HepG2 (cell line): ENCODE measurements at regions not wholly inside any gene's neighbourhood (a gene's known extent, or its start where the extent isn't known, plus 50 kb on each side); places are given as distances from the start of the nearest gene placed in this dataset.

ENCODE experiments used
- ATAC-seq: fragments of 200-7000 bp; cut with Tn5 transposase; 3 replicates; pipeline ENCODE4 v1.9.1; 2020; ENCODE audit warnings: mild to moderate bottlenecking, moderate library complexity
- BruUV-seq: library from RNA; stranded (reverse); fragments of 400-500 nt; replicated peaks from 2 replicates; lab custom pipeline; 2021; lab: Mats Ljungman, UMichigan
- CTCF ChIA-PET: fragments of 300-600 bp; formaldehyde crosslinking; extraction: SDS; loops from one replicate; lab custom pipeline; 2021; ENCODE audit warnings: low total read pairs, inconsistent platforms, low intra/inter-chr PET ratio; lab: Yijun Ruan, JAX
- POLR2A ChIA-PET: fragments of 350-600 bp; sonication (Branson Sonifier 250); formaldehyde crosslinking; loops from one replicate; lab custom pipeline; 2020; ENCODE audit warnings: antibody characterized with exemption, inconsistent platforms; lab: Yijun Ruan, JAX
- DNase-seq: peaks from one replicate; pipeline ENCODE4 v3.0.0-alpha.2; 2015; ENCODE audit warnings: low spot score
- FAIRE-seq: peaks from 3 replicates; lab custom pipeline; 2011; peaks lifted over from hg19 to GRCh38; lab: Jason Lieb, UNC
- H2AFZ ChIP-seq: one replicate; pipeline ENCODE4 v1.6.1; 2011; ENCODE audit warnings: low read length, inconsistent platforms
- H3K27ac ChIP-seq: fragments of 300-600 bp; 3 replicates; pipeline ENCODE4 v1.8.0; 2011; ENCODE audit warnings: mixed run types, mild to moderate bottlenecking, mixed read lengths, low read length, inconsistent platforms; ENCODE audit not compliant: insufficient read depth; ENCODE audit errors: extremely low read length
- H3K27me3 ChIP-seq, 2 experiments: fragments of 200-600 bp in 1 of 2; 2 replicates in 1 of 2; 3 replicates in 1 of 2; pipeline versions ENCODE4 v1.6.0 to v1.8.0; 2011; ENCODE audit warnings: low read length in 2 of 2, mild to moderate bottlenecking in 2 of 2, moderate library complexity in 2 of 2, inconsistent platforms in 1 of 2; ENCODE audit not compliant: insufficient read depth in 2 of 2, control insufficient read depth in 1 of 2
- H3K36me3 ChIP-seq, 2 experiments: fragments of 200-600 bp in 1 of 2; replicated peaks in 1 of 2; 2 replicates in 1 of 2; 3 replicates in 1 of 2; pipeline versions ENCODE4 v1.5.1 to v1.8.0; 2011; ENCODE audit warnings: low read length in 2 of 2, inconsistent platforms in 1 of 2; ENCODE audit not compliant: insufficient read depth in 2 of 2, control insufficient read depth in 1 of 2
- H3K4me1 ChIP-seq: 2 replicates; pipeline ENCODE4 v1.5.1; 2012; ENCODE audit warnings: low read length, inconsistent platforms; ENCODE audit not compliant: insufficient read depth
- H3K4me2 ChIP-seq: 2 replicates; pipeline ENCODE4 v1.6.0; 2011; ENCODE audit warnings: low read depth, low read length, inconsistent platforms
- H3K4me3 ChIP-seq, 3 experiments: fragments of 200-600 bp in 1 of 3; sonication (generic), shearing (Covaris generic) in 1 of 3; replicated peaks in 1 of 3; 2 replicates each; pipeline ENCODE4 v1.5.1; 2011 to 2016; ENCODE audit warnings: low read length in 3 of 3, inconsistent platforms in 2 of 3, low read depth in 2 of 3, mild to moderate bottlenecking in 2 of 3, control low read depth in 1 of 3, mixed read lengths in 1 of 3; ENCODE audit not compliant: insufficient read depth in 1 of 3
- H3K79me2 ChIP-seq: one replicate; pipeline ENCODE4 v1.6.1; 2011; ENCODE audit warnings: low read length, inconsistent platforms; ENCODE audit not compliant: insufficient read depth
- H3K9ac ChIP-seq: 2 replicates; pipeline ENCODE4 v1.6.0; 2011; ENCODE audit warnings: mild to moderate bottlenecking, low read depth, low read length, inconsistent platforms; ENCODE audit not compliant: insufficient read depth
- H3K9me3 ChIP-seq: 2 replicates; pipeline ENCODE4 v1.5.1; 2012; ENCODE audit warnings: mild to moderate bottlenecking, low read length
- H4K20me1 ChIP-seq: 2 replicates; pipeline ENCODE4 v1.6.0; 2011; ENCODE audit warnings: inconsistent platforms, mild to moderate bottlenecking, low read length, moderate library complexity; ENCODE audit not compliant: insufficient read depth
- JARID2 ChIP-seq: sonication (generic); formaldehyde crosslinking; IDR thresholded peaks from 2 replicates; pipeline ENCODE4 v1.8.1; 2023; ENCODE audit warnings: missing genetic modification reagents, inconsistent platforms; ENCODE audit not compliant: insufficient replicate concordance
- PHF5A ChIP-seq: IDR thresholded peaks from one replicate; pipeline ENCODE4 v1.6.1; 2018; ENCODE audit warnings: low read depth, missing genetic modification reagents; ENCODE audit not compliant: unreplicated experiment
- PLRG1 ChIP-seq: fragments of 450-650 bp; conservative IDR thresholded peaks from 2 replicates; pipeline ENCODE4 v1.6.1; 2016
- POLR2G ChIP-seq: fragments of 200-400 bp; formaldehyde crosslinking; IDR thresholded peaks from 2 replicates; pipeline ENCODE4 v1.6.1; 2018; ENCODE audit warnings: mild to moderate bottlenecking, low read depth, low read length, moderate library complexity
- ZNF552 ChIP-seq: sonication (generic); formaldehyde crosslinking; IDR thresholded peaks from 2 replicates; pipeline ENCODE4 v1.9.0; 2022; ENCODE audit warnings: missing genetic modification reagents, mild to moderate bottlenecking, borderline replicate concordance
- ZNF660 ChIP-seq: sonication (generic); formaldehyde crosslinking; IDR thresholded peaks from 2 replicates; pipeline ENCODE4 v1.5.1; 2020; ENCODE audit warnings: mild to moderate bottlenecking, low read depth, missing genetic modification reagents, borderline replicate concordance
- ZNF772 ChIP-seq: sonication (generic); formaldehyde crosslinking; IDR thresholded peaks from 2 replicates; pipeline ENCODE4 v1.5.0; 2020; ENCODE audit warnings: mild to moderate bottlenecking, missing genetic modification reagents
- WGBS: methylation state at CpG from one replicate; pipeline ENCODE4 v1.1.6; 2017; ENCODE audit warnings: low lambda C conversion rate; 5-methylcytosine and 5-hydroxymethylcytosine counted together
- in situ Hi-C: cut with HindIII; loops from 2 replicates; pipeline ENCODE4 v1.10.0; 2017; ENCODE audit warnings: low pct_unique_long_range_greater_than_20kb; ENCODE audit not compliant: extremely low pct_ligation_motif_present
- intact Hi-C: fragments of 100-400 bp; cut with micrococcal nuclease; formaldehyde crosslinking; loops from one replicate; pipeline ENCODE4 v1.10.0; 2022; ENCODE audit not compliant: unreplicated experiment
- TF ChIP-seq, protein P1 (sequence below): sonication (generic); formaldehyde crosslinking; IDR thresholded peaks from 2 replicates; pipeline ENCODE4 v1.5.0; 2020; ENCODE audit warnings: mild to moderate bottlenecking, missing genetic modification reagents, borderline replicate concordance
- TF ChIP-seq, protein P2 (sequence below), 2 experiments: sonication (generic) in 1 of 2; formaldehyde crosslinking in 1 of 2; IDR thresholded peaks; 2 replicates each; pipeline versions ENCODE4 v1.4.0 to v1.6.1; 2018 to 2020; ENCODE audit warnings: missing genetic modification reagents in 2 of 2, borderline replicate concordance in 1 of 2, low read depth in 1 of 2, mild to moderate bottlenecking in 1 of 2, missing biosample characterization in 1 of 2
- TF ChIP-seq, protein P3 (sequence below): sonication (generic); formaldehyde crosslinking; IDR thresholded peaks from 2 replicates; pipeline ENCODE4 v1.4.0; 2020; ENCODE audit warnings: missing genetic modification reagents, borderline replicate concordance
- TF ChIP-seq, protein P4 (sequence below): sonication (generic); formaldehyde crosslinking; IDR thresholded peaks from 2 replicates; pipeline ENCODE4 v1.8.1; 2023; ENCODE audit warnings: mild to moderate bottlenecking, missing genetic modification reagents
- TF ChIP-seq, protein P5 (sequence below): sonication (generic); formaldehyde crosslinking; IDR thresholded peaks from 2 replicates; pipeline ENCODE4 v1.4.0; 2020; ENCODE audit warnings: missing genetic modification reagents

DNA sequence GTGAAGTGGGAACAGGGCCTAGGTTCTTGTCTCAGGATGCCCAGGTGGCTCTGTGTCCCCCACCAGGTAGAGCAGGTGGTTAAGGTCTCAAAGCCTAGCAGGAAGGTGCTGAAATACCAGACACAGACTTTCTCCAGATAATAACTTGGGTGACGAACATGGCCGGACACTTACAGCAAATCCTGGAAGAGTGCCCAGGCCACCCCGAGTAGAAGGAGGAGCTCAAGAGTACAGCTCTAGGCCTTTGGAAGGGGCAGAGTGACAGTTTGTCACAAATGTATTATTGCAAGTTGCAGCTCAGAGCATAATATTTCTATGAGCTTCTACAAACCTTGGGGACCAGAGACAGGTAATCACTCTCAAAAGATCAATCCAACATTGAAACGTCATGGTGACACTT, 251.6 kb upstream of the SOX4 start:
- no peak overlapping the region for H3K9ac ChIP-seq
- intact Hi-C loops: no loop called here
- H3K4me3 ChIP-seq: no peak overlapping the region
- no TSS peak for BruUV-seq
- in situ Hi-C loops: loop anchor here (10.0 kb wide), 1 partner anchor 243 kb away; no protein-coding TSS in a partner anchor
- DNase-seq (no peak), ATAC-seq (no peak), FAIRE-seq (no peak)
- no peaks in the 10 kb centered on the region for H4K20me1 ChIP-seq
- no peaks in the 10 kb centered on the region for H3K36me3 ChIP-seq
- no peak overlapping the region for H2AFZ ChIP-seq
- no peaks in the 10 kb centered on the region for H3K4me1 ChIP-seq
- ChIA-PET POLR2A (no interaction called here), CTCF (no interaction called here)
- H3K27me3 ChIP-seq: peaks cover 0 to 2% of the 10 kb centered on the region in 2 experiments; a peak in 2 of 5 replicates
- no peaks in the 10 kb centered on the region for H3K79me2 ChIP-seq
- no peak overlapping the region for H3K27ac ChIP-seq
- WGBS: 28% methylated on average over 4 of the region's 4 CpGs
- no peaks in the 10 kb centered on the region for H3K9me3 ChIP-seq
- H3K4me2 ChIP-seq: no peak overlapping the region
- TF ChIP-seq, protein P1, sequence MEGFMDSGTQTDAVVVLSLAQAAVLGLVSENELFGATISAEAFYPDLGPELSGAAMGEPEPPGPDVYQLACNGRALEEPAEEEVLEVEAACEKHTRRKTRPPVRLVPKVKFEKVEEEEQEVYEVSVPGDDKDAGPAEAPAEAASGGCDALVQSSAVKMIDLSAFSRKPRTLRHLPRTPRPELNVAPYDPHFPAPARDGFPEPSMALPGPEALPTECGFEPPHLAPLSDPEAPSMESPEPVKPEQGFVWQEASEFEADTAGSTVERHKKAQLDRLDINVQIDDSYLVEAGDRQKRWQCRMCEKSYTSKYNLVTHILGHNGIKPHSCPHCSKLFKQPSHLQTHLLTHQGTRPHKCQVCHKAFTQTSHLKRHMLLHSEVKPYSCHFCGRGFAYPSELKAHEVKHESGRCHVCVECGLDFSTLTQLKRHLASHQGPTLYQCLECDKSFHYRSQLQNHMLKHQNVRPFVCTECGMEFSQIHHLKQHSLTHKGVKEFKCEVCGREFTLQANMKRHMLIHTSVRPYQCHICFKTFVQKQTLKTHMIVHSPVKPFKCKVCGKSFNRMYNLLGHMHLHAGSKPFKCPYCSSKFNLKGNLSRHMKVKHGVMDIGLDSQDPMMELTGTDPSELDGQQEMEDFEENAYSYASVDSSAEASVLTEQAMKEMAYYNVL (CRISPR knock-in tag): no peak
- TF ChIP-seq PHF5A (CRISPR knock-in tag) (no peak), ZNF660 (CRISPR knock-in tag) (no peak), ZNF772 (CRISPR knock-in tag) (no peak), PLRG1 (no peak), ZNF552 (CRISPR knock-in tag) (no peak), JARID2 (CRISPR knock-in tag) (no peak), POLR2G (no peak)
- TF ChIP-seq, protein P2, sequence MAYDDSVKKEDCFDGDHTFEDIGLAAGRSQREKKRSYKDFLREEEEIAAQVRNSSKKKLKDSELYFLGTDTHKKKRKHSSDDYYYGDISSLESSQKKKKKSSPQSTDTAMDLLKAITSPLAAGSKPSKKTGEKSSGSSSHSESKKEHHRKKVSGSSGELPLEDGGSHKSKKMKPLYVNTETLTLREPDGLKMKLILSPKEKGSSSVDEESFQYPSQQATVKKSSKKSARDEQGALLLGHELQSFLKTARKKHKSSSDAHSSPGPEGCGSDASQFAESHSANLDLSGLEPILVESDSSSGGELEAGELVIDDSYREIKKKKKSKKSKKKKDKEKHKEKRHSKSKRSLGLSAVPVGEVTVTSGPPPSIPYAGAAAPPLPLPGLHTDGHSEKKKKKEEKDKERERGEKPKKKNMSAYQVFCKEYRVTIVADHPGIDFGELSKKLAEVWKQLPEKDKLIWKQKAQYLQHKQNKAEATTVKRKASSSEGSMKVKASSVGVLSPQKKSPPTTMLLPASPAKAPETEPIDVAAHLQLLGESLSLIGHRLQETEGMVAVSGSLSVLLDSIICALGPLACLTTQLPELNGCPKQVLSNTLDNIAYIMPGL (CRISPR knock-in tag; IDR thresholded peaks at IDR 0.05; ENCODE audit: borderline replicate concordance in 1 of 2, low read depth in 1 of 2): no peak
- TF ChIP-seq, protein P3, sequence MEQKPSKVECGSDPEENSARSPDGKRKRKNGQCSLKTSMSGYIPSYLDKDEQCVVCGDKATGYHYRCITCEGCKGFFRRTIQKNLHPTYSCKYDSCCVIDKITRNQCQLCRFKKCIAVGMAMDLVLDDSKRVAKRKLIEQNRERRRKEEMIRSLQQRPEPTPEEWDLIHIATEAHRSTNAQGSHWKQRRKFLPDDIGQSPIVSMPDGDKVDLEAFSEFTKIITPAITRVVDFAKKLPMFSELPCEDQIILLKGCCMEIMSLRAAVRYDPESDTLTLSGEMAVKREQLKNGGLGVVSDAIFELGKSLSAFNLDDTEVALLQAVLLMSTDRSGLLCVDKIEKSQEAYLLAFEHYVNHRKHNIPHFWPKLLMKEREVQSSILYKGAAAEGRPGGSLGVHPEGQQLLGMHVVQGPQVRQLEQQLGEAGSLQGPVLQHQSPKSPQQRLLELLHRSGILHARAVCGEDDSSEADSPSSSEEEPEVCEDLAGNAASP: no peak
- TF ChIP-seq, protein P4, sequence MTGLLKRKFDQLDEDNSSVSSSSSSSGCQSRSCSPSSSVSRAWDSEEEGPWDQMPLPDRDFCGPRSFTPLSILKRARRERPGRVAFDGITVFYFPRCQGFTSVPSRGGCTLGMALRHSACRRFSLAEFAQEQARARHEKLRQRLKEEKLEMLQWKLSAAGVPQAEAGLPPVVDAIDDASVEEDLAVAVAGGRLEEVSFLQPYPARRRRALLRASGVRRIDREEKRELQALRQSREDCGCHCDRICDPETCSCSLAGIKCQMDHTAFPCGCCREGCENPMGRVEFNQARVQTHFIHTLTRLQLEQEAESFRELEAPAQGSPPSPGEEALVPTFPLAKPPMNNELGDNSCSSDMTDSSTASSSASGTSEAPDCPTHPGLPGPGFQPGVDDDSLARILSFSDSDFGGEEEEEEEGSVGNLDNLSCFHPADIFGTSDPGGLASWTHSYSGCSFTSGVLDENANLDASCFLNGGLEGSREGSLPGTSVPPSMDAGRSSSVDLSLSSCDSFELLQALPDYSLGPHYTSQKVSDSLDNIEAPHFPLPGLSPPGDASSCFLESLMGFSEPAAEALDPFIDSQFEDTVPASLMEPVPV (CRISPR knock-in tag): no peak
- TF ChIP-seq, protein P5, sequence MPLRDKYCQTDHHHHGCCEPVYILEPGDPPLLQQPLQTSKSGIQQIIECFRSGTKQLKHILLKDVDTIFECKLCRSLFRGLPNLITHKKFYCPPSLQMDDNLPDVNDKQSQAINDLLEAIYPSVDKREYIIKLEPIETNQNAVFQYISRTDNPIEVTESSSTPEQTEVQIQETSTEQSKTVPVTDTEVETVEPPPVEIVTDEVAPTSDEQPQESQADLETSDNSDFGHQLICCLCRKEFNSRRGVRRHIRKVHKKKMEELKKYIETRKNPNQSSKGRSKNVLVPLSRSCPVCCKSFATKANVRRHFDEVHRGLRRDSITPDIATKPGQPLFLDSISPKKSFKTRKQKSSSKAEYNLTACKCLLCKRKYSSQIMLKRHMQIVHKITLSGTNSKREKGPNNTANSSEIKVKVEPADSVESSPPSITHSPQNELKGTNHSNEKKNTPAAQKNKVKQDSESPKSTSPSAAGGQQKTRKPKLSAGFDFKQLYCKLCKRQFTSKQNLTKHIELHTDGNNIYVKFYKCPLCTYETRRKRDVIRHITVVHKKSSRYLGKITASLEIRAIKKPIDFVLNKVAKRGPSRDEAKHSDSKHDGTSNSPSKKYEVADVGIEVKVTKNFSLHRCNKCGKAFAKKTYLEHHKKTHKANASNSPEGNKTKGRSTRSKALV (CRISPR knock-in tag): no peak
